ENCODE measurements at regions not wholly inside any gene's neighbourhood (a gene's known extent, or its start where the extent isn't known, plus 50 kb on each side); places are given as distances from the start of the nearest gene placed in this dataset.

DNA sequence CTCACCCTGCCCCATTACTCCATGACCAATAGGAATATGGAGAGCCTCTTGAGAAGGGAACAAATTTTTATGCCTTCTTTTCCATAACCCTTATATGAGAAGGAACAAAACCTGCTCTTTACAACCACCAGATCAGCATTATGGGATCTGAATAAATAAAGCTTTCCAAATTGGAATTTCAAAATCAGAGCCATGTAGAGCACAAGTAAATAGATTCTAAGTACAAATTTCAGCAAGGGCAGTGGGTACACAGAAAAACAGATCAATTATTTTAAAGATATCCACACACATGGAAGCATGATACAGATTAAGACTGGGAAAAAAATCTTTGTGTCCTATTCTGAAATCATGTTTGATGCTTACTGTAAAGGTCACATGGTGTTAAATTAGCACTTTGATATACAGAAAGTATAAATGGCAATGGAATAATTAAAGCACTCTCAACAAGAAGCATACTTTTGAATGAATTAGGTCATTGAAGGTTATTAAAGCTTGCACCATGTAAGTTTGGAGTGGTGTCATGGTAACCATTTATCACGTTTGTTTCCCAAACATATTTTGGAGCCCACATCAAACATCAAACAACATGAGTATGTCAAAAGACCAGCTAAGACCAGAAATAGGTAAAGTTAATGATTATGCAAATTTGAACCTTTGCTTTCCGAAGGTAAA lies 75.9 kb upstream of the AVPR1A start:
- TF ChIP-seq CTCF (IDR thresholded peaks at IDR 0.05) (no peak), POLR2AphosphoS5 (IDR thresholded peaks at IDR 0.05) (no peak)

Measured in transverse colon (tissue), 4 donors.